ENCODE measurements at regions not wholly inside any gene's neighbourhood (a gene's known extent, or its start where the extent isn't known, plus 50 kb on each side); places are given as distances from the start of the nearest gene placed in this dataset.
A peak's percentile ranks its signal among the peaks of the same experiment; 100 is the strongest.

DNA sequence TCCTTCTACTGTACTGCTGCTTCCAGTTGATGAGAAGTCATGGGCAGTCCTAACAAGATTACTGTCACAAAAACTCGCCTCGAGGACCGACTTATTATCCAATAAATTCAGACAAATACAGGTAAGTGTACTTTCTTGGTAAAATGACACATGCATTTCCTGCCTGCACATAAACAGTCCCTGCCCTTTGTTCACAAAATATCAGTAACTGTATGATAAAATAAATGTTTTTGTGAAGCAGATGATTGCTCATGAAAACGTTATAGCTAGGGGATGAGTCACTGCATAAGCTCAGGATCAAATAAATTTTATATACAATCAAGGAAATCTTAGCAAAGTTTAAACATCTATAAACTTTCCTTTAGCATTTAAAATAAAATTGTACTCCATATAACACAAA is 164.5 kb upstream of the RIPOR2 start:
- Histone ChIP-seq H3K27me3 (ENCODE audit: control insufficient read depth, insufficient read depth, low read length) (peaks cover 2% of the 10 kb centered on the region), H3K4me3 (ENCODE audit: low read depth, low read length) (no peak overlapping the region), H3K36me3 (ENCODE audit: control insufficient read depth, insufficient read depth, low read length) (no peaks in the 10 kb centered on the region)
- no peak for FAIRE-seq
- DNase-seq (ENCODE audit: low read depth): peak; percentile 33
- TF ChIP-seq, protein P1, sequence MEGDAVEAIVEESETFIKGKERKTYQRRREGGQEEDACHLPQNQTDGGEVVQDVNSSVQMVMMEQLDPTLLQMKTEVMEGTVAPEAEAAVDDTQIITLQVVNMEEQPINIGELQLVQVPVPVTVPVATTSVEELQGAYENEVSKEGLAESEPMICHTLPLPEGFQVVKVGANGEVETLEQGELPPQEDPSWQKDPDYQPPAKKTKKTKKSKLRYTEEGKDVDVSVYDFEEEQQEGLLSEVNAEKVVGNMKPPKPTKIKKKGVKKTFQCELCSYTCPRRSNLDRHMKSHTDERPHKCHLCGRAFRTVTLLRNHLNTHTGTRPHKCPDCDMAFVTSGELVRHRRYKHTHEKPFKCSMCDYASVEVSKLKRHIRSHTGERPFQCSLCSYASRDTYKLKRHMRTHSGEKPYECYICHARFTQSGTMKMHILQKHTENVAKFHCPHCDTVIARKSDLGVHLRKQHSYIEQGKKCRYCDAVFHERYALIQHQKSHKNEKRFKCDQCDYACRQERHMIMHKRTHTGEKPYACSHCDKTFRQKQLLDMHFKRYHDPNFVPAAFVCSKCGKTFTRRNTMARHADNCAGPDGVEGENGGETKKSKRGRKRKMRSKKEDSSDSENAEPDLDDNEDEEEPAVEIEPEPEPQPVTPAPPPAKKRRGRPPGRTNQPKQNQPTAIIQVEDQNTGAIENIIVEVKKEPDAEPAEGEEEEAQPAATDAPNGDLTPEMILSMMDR (IDR thresholded peaks at IDR 0.05; ENCODE audit: insufficient read depth, low read length, severe bottlenecking): no peak

DNA sequence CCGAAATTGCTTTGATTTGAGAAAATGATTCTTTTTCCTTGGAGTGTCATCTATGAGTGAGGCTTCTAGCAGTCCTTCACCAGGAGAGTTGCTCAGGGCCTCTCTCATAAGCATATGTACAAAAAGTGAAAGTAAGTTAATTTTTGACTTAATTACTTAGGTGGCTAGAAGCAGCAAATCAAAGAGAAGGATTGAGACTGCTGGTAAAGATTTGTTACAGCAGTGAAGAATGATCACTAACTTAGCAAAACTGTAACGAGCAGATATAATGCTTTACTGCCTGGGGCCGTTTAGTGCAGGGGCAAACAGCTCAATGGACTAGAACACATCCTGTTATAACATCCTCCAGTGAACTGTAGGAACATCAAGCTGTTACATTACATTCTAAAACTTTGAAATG is 167.8 kb upstream of the RIPOR2 start:
- H3K4me3 ChIP-seq (ENCODE audit: low read depth, low read length): no peak overlapping the region
- TF ChIP-seq, protein P1 (IDR thresholded peaks at IDR 0.05; ENCODE audit: insufficient read depth, low read length, severe bottlenecking): no peak
- DNase-seq (ENCODE audit: low read depth) (no peak), FAIRE-seq (no peak)
- H3K36me3 ChIP-seq (ENCODE audit: control insufficient read depth, insufficient read depth, low read length): no peaks in the 10 kb centered on the region
- no peaks in the 10 kb centered on the region for H3K27me3 ChIP-seq (ENCODE audit: control insufficient read depth, insufficient read depth, low read length)

DNA sequence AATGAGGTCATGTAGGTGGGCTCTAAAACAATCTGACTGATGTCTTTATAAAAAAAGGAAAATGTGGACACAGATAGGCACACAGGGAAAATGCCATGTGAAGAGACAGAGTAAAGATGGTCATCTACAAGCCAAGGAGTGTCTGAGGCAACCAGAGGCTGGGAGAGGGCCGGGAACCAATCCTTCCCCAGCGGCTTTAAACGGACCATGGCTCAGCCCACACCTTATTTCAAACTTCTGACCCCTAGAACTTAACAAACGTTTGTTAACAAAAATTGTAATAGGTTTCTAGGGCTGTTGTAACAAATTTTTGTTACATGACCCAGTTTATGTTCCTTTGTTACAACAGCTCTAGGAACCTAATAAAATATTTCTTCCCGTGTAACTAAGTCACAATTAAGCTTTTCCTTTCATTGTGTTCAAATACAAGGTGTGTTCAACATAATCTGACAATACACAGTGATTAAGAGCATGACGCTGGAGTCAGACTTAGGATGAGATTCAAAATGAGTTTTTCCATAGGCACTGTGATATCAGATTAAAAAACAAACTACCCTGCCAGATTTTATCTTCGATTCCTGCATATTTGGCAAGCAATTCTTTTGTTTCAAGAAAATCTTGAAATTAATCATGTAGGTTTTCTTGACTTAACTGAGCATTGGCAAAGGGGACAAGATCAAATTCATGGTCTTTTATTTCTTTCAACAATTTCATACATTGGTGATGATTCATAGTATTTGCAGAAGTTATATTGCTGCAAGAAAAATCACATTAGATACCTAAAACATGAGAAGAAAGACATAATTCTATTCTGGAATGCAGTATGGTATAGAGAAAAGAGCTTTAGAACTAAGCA is 169.5 kb upstream of the RIPOR2 start:
- TF ChIP-seq, protein P1 (IDR thresholded peaks at IDR 0.05; ENCODE audit: insufficient read depth, low read length, severe bottlenecking): no peak
- Histone ChIP-seq H3K36me3 (ENCODE audit: control insufficient read depth, insufficient read depth, low read length) (no peaks in the 10 kb centered on the region), H3K27me3 (ENCODE audit: control insufficient read depth, insufficient read depth, low read length) (no peaks in the 10 kb centered on the region), H3K4me3 (ENCODE audit: low read depth, low read length) (no peak overlapping the region)
- DNase-seq (ENCODE audit: low read depth): peak; percentile 18
- FAIRE-seq: no peak

DNA sequence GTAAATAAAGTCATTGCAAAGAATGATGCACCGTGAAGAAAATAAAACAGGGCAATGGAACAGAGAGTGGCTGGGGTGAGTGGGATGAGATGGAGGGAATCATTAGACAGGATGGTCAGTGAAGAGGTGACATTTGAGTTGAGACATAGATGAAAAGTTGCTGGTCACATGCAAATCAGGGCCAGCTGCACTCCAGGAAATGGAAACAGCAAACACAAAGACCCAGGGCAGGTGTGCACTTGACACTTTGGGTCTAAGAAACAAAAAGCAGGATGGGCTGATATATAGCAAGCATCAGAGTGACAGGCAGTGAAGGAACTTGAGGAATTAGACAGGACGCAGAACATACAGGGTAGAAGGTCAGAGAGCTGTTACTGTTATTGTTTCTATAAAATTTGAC is 171.5 kb upstream of the RIPOR2 start:
- Histone ChIP-seq H3K36me3 (ENCODE audit: control insufficient read depth, insufficient read depth, low read length) (no peaks in the 10 kb centered on the region), H3K27me3 (ENCODE audit: control insufficient read depth, insufficient read depth, low read length) (no peaks in the 10 kb centered on the region), H3K4me3 (ENCODE audit: low read depth, low read length) (no peak overlapping the region)
- no peak for DNase-seq (ENCODE audit: low read depth)
- FAIRE-seq: no peak
- TF ChIP-seq, protein P1 (IDR thresholded peaks at IDR 0.05; ENCODE audit: insufficient read depth, low read length, severe bottlenecking): no peak

DNA sequence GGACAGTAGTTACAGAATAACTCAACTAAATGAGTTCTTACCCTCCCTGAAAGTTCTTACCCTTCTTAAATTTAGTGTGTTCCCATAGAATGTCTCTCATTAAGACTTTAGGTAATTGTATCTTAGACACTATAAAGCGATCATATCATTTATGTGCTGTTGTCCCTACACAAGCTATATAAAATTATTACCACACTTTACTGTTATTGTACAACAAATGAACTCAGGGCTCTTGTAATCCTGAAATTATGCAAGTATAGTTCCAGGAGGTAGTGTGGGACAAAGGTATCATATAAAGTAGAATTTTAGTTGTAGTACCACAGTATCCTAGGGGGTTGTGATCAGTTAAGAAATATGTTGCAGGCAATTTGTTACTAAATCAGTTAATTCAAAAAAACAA is 167.4 kb upstream of the CARMIL1 start:
- H3K4me3 ChIP-seq (ENCODE audit: low read depth, low read length): no peak overlapping the region
- no peaks in the 10 kb centered on the region for H3K27me3 ChIP-seq (ENCODE audit: control insufficient read depth, insufficient read depth, low read length)
- no peak for FAIRE-seq
- DNase-seq (ENCODE audit: low read depth): no peak
- no peaks in the 10 kb centered on the region for H3K36me3 ChIP-seq (ENCODE audit: control insufficient read depth, insufficient read depth, low read length)
- TF ChIP-seq, protein P1 (IDR thresholded peaks at IDR 0.05; ENCODE audit: insufficient read depth, low read length, severe bottlenecking): no peak

Data from bronchial epithelial cell (primary cell).